HL-60 (cell line): ENCODE measurements at regions not wholly inside any gene's neighbourhood (a gene's known extent, or its start where the extent isn't known, plus 50 kb on each side); places are given as distances from the start of the nearest gene placed in this dataset.

ENCODE experiments used
- DNase-seq, 2 experiments: peaks; one replicate each; pipeline ENCODE4 v3.0.0-alpha.2; 2010 to 2020; ENCODE audit warnings: low read depth in 1 of 2, low spot score in 1 of 2
- H3K27ac ChIP-seq: fragments of 250-450 bp; sonication (Bioruptor Pico); replicated peaks from 2 replicates; pipeline ENCODE4 v1.5.1; 2020; ENCODE audit warnings: mild to moderate bottlenecking, moderate library complexity
- H3K27me3 ChIP-seq: fragments of 250-450 bp; sonication (Bioruptor Pico); 2 replicates; pipeline ENCODE4 v1.5.1; 2021; ENCODE audit warnings: mild to moderate bottlenecking, moderate library complexity; ENCODE audit not compliant: insufficient read depth, poor library complexity, severe bottlenecking
- H3K4me3 ChIP-seq: replicated peaks from 2 replicates; pipeline ENCODE4 v1.5.1; 2011; ENCODE audit warnings: mild to moderate bottlenecking, control low read depth, low read length; ENCODE audit not compliant: insufficient read depth
- GABPA ChIP-seq: IDR thresholded peaks from 2 replicates; pipeline ENCODE4 v1.6.1; 2012; ENCODE audit warnings: low read depth
- POLR2AphosphoS5 ChIP-seq: IDR thresholded peaks from 2 replicates; pipeline ENCODE4 v1.6.1; 2012; ENCODE audit warnings: low read depth
- REST ChIP-seq: IDR thresholded peaks from 2 replicates; pipeline ENCODE4 v1.6.1; 2012; ENCODE audit warnings: low read depth; ENCODE audit not compliant: insufficient replicate concordance
- SPI1 ChIP-seq: IDR thresholded peaks from 2 replicates; pipeline ENCODE4 v1.6.1; 2012; ENCODE audit warnings: low read depth, mild to moderate bottlenecking, borderline replicate concordance
- TF ChIP-seq, protein P1 (sequence below): IDR thresholded peaks from one replicate; pipeline ENCODE4 v1.5.1; 2011; ENCODE audit warnings: low read length, control low read depth, inconsistent platforms; ENCODE audit not compliant: insufficient read depth

DNA sequence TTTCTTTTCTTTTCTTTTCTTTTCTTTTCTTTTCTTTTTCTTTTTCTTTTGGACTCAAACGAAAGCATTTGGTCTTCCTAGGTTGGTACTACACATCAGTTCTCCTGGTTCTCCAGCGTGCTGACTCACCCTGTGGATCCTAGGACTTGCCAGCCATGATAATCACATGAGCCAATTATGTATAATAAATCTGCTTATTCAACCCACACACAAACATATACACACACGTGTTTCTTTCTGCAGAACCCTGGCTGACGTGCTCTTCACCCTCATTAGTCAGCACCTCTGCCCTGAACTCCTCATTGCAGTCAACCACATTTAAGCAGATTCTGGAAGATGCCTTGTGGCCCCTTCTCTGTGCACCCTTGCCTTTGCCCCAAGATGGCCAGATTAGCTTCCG, 162.4 kb upstream of the MYT1L start:
- no peaks in the 10 kb centered on the region for H3K27me3 ChIP-seq
- no peak overlapping the region for H3K4me3 ChIP-seq
- DNase-seq, result no peak
- H3K27ac ChIP-seq, result no peak overlapping the region
- no peak for TF ChIP-seq POLR2AphosphoS5
- no peak for TF ChIP-seq REST
- TF ChIP-seq GABPA, result no peak
- TF ChIP-seq, protein P1, sequence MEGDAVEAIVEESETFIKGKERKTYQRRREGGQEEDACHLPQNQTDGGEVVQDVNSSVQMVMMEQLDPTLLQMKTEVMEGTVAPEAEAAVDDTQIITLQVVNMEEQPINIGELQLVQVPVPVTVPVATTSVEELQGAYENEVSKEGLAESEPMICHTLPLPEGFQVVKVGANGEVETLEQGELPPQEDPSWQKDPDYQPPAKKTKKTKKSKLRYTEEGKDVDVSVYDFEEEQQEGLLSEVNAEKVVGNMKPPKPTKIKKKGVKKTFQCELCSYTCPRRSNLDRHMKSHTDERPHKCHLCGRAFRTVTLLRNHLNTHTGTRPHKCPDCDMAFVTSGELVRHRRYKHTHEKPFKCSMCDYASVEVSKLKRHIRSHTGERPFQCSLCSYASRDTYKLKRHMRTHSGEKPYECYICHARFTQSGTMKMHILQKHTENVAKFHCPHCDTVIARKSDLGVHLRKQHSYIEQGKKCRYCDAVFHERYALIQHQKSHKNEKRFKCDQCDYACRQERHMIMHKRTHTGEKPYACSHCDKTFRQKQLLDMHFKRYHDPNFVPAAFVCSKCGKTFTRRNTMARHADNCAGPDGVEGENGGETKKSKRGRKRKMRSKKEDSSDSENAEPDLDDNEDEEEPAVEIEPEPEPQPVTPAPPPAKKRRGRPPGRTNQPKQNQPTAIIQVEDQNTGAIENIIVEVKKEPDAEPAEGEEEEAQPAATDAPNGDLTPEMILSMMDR, result no peak
- TF ChIP-seq SPI1, result no peak

DNA sequence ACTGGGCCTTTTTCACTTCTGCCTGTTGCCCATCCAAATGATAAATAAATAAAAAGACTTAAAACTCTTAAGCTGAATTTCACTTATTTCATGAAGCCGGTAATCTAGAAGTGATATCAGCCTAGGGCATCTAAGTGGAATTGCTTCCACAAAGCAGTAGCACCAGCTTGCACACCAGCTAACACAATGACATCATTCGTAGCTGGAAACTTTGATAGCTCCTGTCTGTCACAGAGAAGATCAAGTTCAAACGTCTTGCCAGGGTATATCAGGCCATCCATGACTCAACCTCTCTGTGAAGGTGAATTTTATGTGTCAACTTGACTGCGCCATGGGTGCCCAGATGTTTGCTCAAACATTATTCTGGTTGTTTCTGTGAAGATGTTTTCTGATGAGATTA, 161.7 kb upstream of the MYT1L start:
- H3K27ac ChIP-seq, result no peak overlapping the region
- no peak overlapping the region for H3K4me3 ChIP-seq
- no peak for DNase-seq
- TF ChIP-seq SPI1 (no peak), POLR2AphosphoS5 (no peak), GABPA (no peak), REST (no peak)
- TF ChIP-seq, protein P1, result no peak
- H3K27me3 ChIP-seq, result no peaks in the 10 kb centered on the region

GRCh38 chr2:2491964-2492363, 160.9 kb upstream of the MYT1L start:
- TF ChIP-seq POLR2AphosphoS5, result no peak
- no peak for TF ChIP-seq REST
- Histone ChIP-seq H3K27me3 (no peaks in the 10 kb centered on the region), H3K4me3 (no peak overlapping the region), H3K27ac (no peak overlapping the region)
- no peak for DNase-seq

GRCh38 chr2:2484301-2484700, 153.2 kb upstream of the MYT1L start:
- no peak for TF ChIP-seq POLR2AphosphoS5
- no peak for TF ChIP-seq REST
- TF ChIP-seq, protein P1, result no peak
- no peak for TF ChIP-seq GABPA
- no peak for TF ChIP-seq SPI1
- Histone ChIP-seq H3K4me3 (no peak overlapping the region), H3K27ac (no peak overlapping the region), H3K27me3 (no peaks in the 10 kb centered on the region)
- no peak for DNase-seq
